Body of pancreas (tissue), 4 donors: ENCODE measurements at regions not wholly inside any gene's neighbourhood (a gene's known extent, or its start where the extent isn't known, plus 50 kb on each side); places are given as distances from the start of the nearest gene placed in this dataset.

Experiments used
- ATAC-seq: fragments of 150-250 bp; one replicate; pipeline ENCODE4 v1.9.1; 2016
- DNase-seq, 4 donors: peaks; one replicate each; pipeline ENCODE4 v3.0.0-alpha.2; 2019
- H3K27ac ChIP-seq, 4 donors: fragments of 200-600 bp; sonication (generic); 1 replicate in 3 of 4; 2 replicates in 1 of 4; pipeline versions ENCODE4 v1.5.1 to v1.6.1; 2016 to 2019; ENCODE audit warnings: mild to moderate bottlenecking in 1 of 4, mixed read lengths in 1 of 4, moderate library complexity in 1 of 4
- H3K27me3 ChIP-seq, 2 donors: fragments of 200-600 bp; sonication (generic); one replicate each; pipeline ENCODE4 v1.6.0; 2016; ENCODE audit warnings: mild to moderate bottlenecking in 1 of 2
- H3K36me3 ChIP-seq, 2 donors: fragments of 200-600 bp; sonication (generic); replicated peaks in 1 of 2; 2 replicates each; pipeline ENCODE4 v1.5.1; 2016; ENCODE audit warnings: low read depth in 2 of 2; ENCODE audit not compliant: insufficient read depth in 1 of 2
- H3K4me1 ChIP-seq: fragments of 200-600 bp; sonication (generic); one replicate; pipeline ENCODE4 v1.6.0; 2016
- H3K4me3 ChIP-seq, 2 donors: fragments of 200-600 bp; sonication (generic); 1 replicate in 1 of 2; 2 replicates in 1 of 2; pipeline ENCODE4 v1.5.1; 2016 to 2019
- H3K9me3 ChIP-seq, 3 donors: fragments of 200-600 bp; sonication (generic); 1 replicate in 2 of 3; 2 replicates in 1 of 3; pipeline ENCODE4 v1.5.1; 2016
- CTCF ChIP-seq, 7 experiments: fragments of 450-650 bp in 4 of 7; fragments of 200-600 bp in 3 of 7; sonication (generic) in 3 of 7; IDR thresholded peaks; one replicate each; pipeline ENCODE4 v1.5.1; 2016 to 2019; ENCODE audit warnings: antibody characterized with exemption in 7 of 7
- POLR2A ChIP-seq, 3 donors: fragments of 450-650 bp; IDR thresholded peaks; one replicate each; pipeline ENCODE4 v1.6.1; 2016; ENCODE audit warnings: antibody characterized with exemption in 3 of 3, mild to moderate bottlenecking in 2 of 3
- WGBS, 2 donors: methylation state at CpG; one replicate each; pipeline ENCODE4 v1.1.5; 2017; 5-methylcytosine and 5-hydroxymethylcytosine counted together
- intact Hi-C: fragments of 100-400 bp; cut with DNase I; formaldehyde crosslinking; loops from one replicate; pipeline ENCODE4 v1.15.1; 2023

GRCh38 chr2:200042944-200043343 lies 87.6 kb downstream of the MAIP1 start:
- Histone ChIP-seq H3K27ac (no peak overlapping the region), H3K27me3 (no peaks in the 10 kb centered on the region), H3K4me3 (no peak overlapping the region), H3K9me3 (peaks cover 0 to 8% (median 0%) of the 10 kb centered on the region in 3 donors), H3K36me3 (no peaks in the 10 kb centered on the region), H3K4me1 (no peaks in the 10 kb centered on the region)
- ATAC-seq = no peak
- TF ChIP-seq POLR2A (IDR thresholded peaks at IDR 0.05) = no peak
- TF ChIP-seq CTCF (IDR thresholded peaks at IDR 0.05) = no peak
- intact Hi-C loops = no loop called here
- DNase-seq = no peak

DNA sequence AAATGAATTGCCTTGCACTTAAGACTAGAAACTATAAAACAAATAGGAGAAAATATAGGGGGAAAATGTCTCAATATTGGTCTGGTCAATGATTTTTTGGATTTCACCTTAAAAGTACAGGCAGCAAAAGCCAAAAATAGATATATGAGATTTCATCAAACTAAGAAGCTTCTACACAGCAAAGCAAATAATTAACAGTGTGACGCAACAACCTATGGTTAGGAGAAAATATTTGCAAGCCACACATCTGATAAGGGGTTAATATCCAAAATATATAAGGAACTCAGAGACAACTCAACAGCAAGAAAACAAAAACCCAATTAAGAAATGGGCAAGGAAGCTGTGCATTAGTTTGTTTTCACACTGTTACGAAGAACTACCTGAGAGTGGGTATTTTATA lies 89.1 kb downstream of the MAIP1 start:
- no peak overlapping the region for H3K27ac ChIP-seq
- DNase-seq (no peak), ATAC-seq (no peak)
- intact Hi-C loops = no loop called here
- H3K4me1 ChIP-seq = no peaks in the 10 kb centered on the region
- H3K9me3 ChIP-seq = peaks cover 0 to 8% (median 0%) of the 10 kb centered on the region in 3 donors
- no peak overlapping the region for H3K4me3 ChIP-seq
- TF ChIP-seq CTCF (IDR thresholded peaks at IDR 0.05) (no peak), POLR2A (IDR thresholded peaks at IDR 0.05) (no peak)
- 93 to 97% methylated on average over 2 of the region's 2 CpGs for WGBS, 2 donors
- no peaks in the 10 kb centered on the region for H3K36me3 ChIP-seq
- no peaks in the 10 kb centered on the region for H3K27me3 ChIP-seq

DNA sequence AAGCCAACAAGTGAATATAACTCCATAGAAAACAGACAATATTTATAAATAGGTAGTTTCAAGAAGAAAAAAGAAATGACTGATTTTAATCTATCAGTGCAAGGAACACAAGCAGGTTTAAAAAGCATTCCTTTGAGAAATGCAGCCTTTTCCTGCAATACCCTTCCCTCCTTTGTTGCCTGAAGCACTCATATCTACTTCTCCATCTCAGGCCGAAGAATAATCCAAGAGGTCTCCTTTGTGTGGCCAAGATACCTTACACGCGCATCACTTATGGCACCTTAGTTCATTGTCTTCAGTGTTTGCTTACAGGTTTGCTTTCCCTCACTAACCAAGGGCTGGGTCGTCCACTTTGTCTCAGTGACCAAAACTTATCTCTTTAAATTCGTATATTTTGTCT lies 93.0 kb downstream of the MAIP1 start:
- TF ChIP-seq POLR2A (IDR thresholded peaks at IDR 0.05) = no peak
- no peak for TF ChIP-seq CTCF (IDR thresholded peaks at IDR 0.05)
- no peak for ATAC-seq
- H3K27ac ChIP-seq = no peak overlapping the region
- no peaks in the 10 kb centered on the region for H3K36me3 ChIP-seq
- peaks cover 0 to 8% (median 0%) of the 10 kb centered on the region in 3 donors for H3K9me3 ChIP-seq
- WGBS, 2 donors = 75 to 85% methylated on average over 5 of the region's 5 CpGs
- intact Hi-C loops = no loop called here
- DNase-seq = no peak
- H3K4me3 ChIP-seq = no peak overlapping the region
- H3K27me3 ChIP-seq = no peaks in the 10 kb centered on the region
- no peaks in the 10 kb centered on the region for H3K4me1 ChIP-seq

DNA sequence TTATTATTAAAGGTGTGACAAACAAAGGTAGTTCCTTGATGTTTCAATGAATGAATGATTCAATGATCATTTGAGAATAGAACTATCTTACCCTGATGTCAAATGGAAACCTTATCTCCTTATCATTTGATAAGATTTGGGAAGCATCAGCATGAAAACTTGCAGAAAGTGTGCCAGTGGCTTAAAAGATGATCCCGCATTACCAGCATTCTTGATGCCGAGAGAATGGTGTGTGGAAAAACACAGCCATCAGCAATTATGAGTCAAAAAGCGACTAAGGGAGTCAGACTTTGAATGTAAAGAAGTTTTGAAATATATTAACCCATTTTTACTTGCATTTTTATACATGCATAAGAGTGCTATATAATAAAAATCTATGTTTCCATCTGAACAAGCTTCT lies 93.7 kb downstream of the MAIP1 start:
- Histone ChIP-seq H3K27ac (no peak overlapping the region), H3K27me3 (no peaks in the 10 kb centered on the region), H3K4me1 (no peaks in the 10 kb centered on the region), H3K4me3 (no peak overlapping the region), H3K36me3 (no peaks in the 10 kb centered on the region), H3K9me3 (peaks cover 0 to 8% (median 0%) of the 10 kb centered on the region in 3 donors)
- 86 to 89% methylated on average over 3 of the region's 3 CpGs for WGBS, 2 donors
- ATAC-seq (no peak), DNase-seq (no peak)
- intact Hi-C loops = no loop called here
- TF ChIP-seq CTCF (IDR thresholded peaks at IDR 0.05) (no peak), POLR2A (IDR thresholded peaks at IDR 0.05) (no peak)

DNA sequence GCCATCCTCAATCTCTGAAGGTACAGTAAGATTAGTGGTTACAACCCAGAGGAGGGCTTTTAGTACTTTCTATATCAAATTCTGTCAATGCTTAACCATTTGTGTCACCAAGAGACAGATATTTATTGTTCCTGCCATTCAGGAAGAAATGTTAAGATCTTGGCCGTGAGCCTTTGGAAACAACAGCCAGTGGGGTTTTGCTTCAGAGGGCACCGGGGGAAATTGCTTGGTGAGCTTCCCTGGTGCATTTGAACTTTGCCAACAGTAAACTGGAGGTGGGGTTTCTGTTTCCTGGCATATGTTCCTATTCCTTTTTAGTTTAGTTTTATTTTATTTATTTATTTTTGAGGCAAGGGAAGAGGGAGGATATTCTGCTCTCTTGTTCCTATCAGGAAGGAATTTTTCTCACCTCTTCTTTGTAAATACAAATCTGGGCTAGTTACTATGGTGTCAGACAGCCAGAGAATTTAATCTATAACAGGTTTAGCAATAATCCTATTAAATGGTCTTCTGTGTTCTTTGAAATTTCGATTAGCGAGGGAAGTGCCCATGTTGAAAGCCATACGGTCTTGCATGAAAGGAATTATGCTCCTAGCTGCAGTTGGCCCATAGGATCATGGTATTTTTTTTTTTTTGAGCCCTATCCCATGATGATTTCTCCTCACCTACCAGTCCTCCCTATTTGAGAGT lies 95.7 kb downstream of the MAIP1 start:
- Histone ChIP-seq H3K4me1 (no peaks in the 10 kb centered on the region), H3K27ac (peak overlapping the region in 3 of 4 donors; percentile 4 to 65 (median 43)), H3K4me3 (no peak overlapping the region), H3K27me3 (no peaks in the 10 kb centered on the region), H3K36me3 (no peaks in the 10 kb centered on the region), H3K9me3 (no peaks in the 10 kb centered on the region)
- 44 to 54% methylated on average over 5 of the region's 5 CpGs for WGBS, 2 donors
- intact Hi-C loops = no loop called here
- TF ChIP-seq POLR2A (IDR thresholded peaks at IDR 0.05) = no peak
- no peak for TF ChIP-seq CTCF (IDR thresholded peaks at IDR 0.05)
- peak; percentile 66 for ATAC-seq
- peak in 3 of 4 donors; percentile 17 to 24 (median 23) for DNase-seq
